DMS153 (cell line): ENCODE measurements at regions not wholly inside any gene's neighbourhood (a gene's known extent, or its start where the extent isn't known, plus 50 kb on each side); places are given as distances from the start of the nearest gene placed in this dataset.

Source experiments
- DNase-seq: peaks from one replicate; lab custom pipeline; 2025; lab: John Stamatoyannopoulos, UW

- no peak for DNase-seq
Observed at GRCh38 chr4:56240554-56241174, 146.6 kb downstream of the AASDH start.

GRCh38 chr4:56238251-56238650 lies 149.0 kb downstream of the AASDH start:
- no peak for DNase-seq

- no peak for DNase-seq
Observed at GRCh38 chr4:56235725-56236124, 151.6 kb downstream of the AASDH start.

GRCh38 chr4:56235011-56235410 lies 152.3 kb downstream of the AASDH start:
- no peak for DNase-seq

- DNase-seq: no peak
Observed at GRCh38 chr4:56234098-56234497, 153.2 kb downstream of the AASDH start.

- DNase-seq: no peak
Observed at GRCh38 chr4:56231410-56231809, 155.9 kb downstream of the AASDH start.

- DNase-seq: no peak
Observed at GRCh38 chr4:56229947-56230346, 157.3 kb downstream of the AASDH start.

GRCh38 chr4:56227301-56227835 lies 159.9 kb downstream of the AASDH start:
- no peak for DNase-seq

- DNase-seq: no peak
Observed at GRCh38 chr4:56226579-56226978, 160.7 kb downstream of the AASDH start.

GRCh38 chr4:56224641-56225040 lies 162.7 kb downstream of the AASDH start:
- no peak for DNase-seq

GRCh38 chr4:56222514-56222913 lies 164.8 kb downstream of the AASDH start:
- DNase-seq: no peak

- DNase-seq: no peak
Observed at GRCh38 chr4:56220261-56220660, 167.0 kb downstream of the AASDH start.

- DNase-seq: no peak
Observed at GRCh38 chr4:56219447-56219846, 167.8 kb downstream of the AASDH start.

GRCh38 chr4:56218230-56218895 lies 168.9 kb downstream of the AASDH start:
- DNase-seq: no peak

- no peak for DNase-seq
Observed at GRCh38 chr4:56217343-56217890, 169.9 kb downstream of the AASDH start.

- DNase-seq: no peak
Observed at GRCh38 chr4:56215901-56216300, 171.4 kb downstream of the AASDH start.

- DNase-seq: no peak
Observed at GRCh38 chr4:56215141-56215783, 172.0 kb downstream of the AASDH start.

GRCh38 chr4:56213543-56213942 lies 173.7 kb downstream of the AASDH start:
- DNase-seq: no peak

- DNase-seq: no peak
Observed at GRCh38 chr4:56212774-56213173, 174.5 kb downstream of the AASDH start.

- no peak for DNase-seq
Observed at GRCh38 chr4:56211202-56211601, 176.1 kb downstream of the AASDH start.

- DNase-seq: no peak
Observed at GRCh38 chr4:56210397-56210796, 176.9 kb downstream of the AASDH start.

GRCh38 chr4:56209767-56210166 lies 177.5 kb downstream of the AASDH start:
- DNase-seq: no peak

GRCh38 chr4:56208103-56208502 lies 179.2 kb downstream of the AASDH start:
- DNase-seq: no peak
